GM23338 (cell line): ENCODE measurements at regions not wholly inside any gene's neighbourhood (a gene's known extent, or its start where the extent isn't known, plus 50 kb on each side); places are given as distances from the start of the nearest gene placed in this dataset.

Source experiments
- ATAC-seq: fragments of 200-7000 bp; cut with Tn5 transposase; 3 replicates; pipeline ENCODE4 v1.9.1; 2020
- DNase-seq: peaks from one replicate; pipeline ENCODE4 v3.0.0-alpha.2; 2015; ENCODE audit warnings: low spot score
- H2AFZ ChIP-seq: fragments of 200-600 bp; sonication (generic); 2 replicates; pipeline ENCODE4 v1.8.0; 2016; ENCODE audit warnings: antibody characterized with exemption, mild to moderate bottlenecking, moderate library complexity
- H3F3A ChIP-seq: fragments of 200-600 bp; sonication (generic); replicated peaks from 2 replicates; pipeline ENCODE4 v1.8.0; 2017; ENCODE audit warnings: antibody characterized with exemption, mixed run types, low read depth
- H3K27ac ChIP-seq: fragments of 200-600 bp; sonication (generic); 2 replicates; pipeline ENCODE4 v1.6.1; 2016; ENCODE audit warnings: low read depth
- H3K27me3 ChIP-seq: fragments of 200-600 bp; sonication (generic); 2 replicates; pipeline ENCODE4 v1.8.0; 2016; ENCODE audit warnings: mild to moderate bottlenecking, mixed run types, moderate library complexity; ENCODE audit not compliant: insufficient read depth
- H3K36me3 ChIP-seq: fragments of 200-600 bp; sonication (generic); 2 replicates; pipeline ENCODE4 v1.8.0; 2016; ENCODE audit warnings: mild to moderate bottlenecking; ENCODE audit not compliant: insufficient read depth
- H3K4me1 ChIP-seq: fragments of 200-600 bp; sonication (generic); 2 replicates; pipeline ENCODE4 v1.8.0; 2016; ENCODE audit warnings: mild to moderate bottlenecking, moderate library complexity; ENCODE audit not compliant: insufficient read depth
- H3K4me2 ChIP-seq: fragments of 200-600 bp; sonication (generic); 2 replicates; pipeline ENCODE4 v1.7.1; 2017; ENCODE audit warnings: mixed run types
- H3K4me3 ChIP-seq: fragments of 200-600 bp; sonication (generic); 2 replicates; pipeline ENCODE4 v1.6.1; 2016; ENCODE audit warnings: mixed run types
- H3K79me2 ChIP-seq: fragments of 200-600 bp; sonication (generic); replicated peaks from 2 replicates; pipeline ENCODE4 v1.8.0; 2017; ENCODE audit warnings: mild to moderate bottlenecking; ENCODE audit not compliant: insufficient read depth
- H3K9me2 ChIP-seq: fragments of 200-600 bp; sonication (generic); 2 replicates; pipeline ENCODE4 v1.8.0; 2017; ENCODE audit not compliant: insufficient read depth
- H4K20me1 ChIP-seq: fragments of 200-600 bp; sonication (generic); replicated peaks from 2 replicates; pipeline ENCODE4 v1.8.0; 2017; ENCODE audit warnings: mild to moderate bottlenecking; ENCODE audit not compliant: insufficient read depth
- H3K27ac Mint-ChIP-seq: 2 replicates; pipeline ENCODE4 v1.8.0; 2020; ENCODE audit warnings: inconsistent platforms, mild to moderate bottlenecking, moderate library complexity, mixed read lengths
- H3K27me3 Mint-ChIP-seq: 3 replicates; pipeline ENCODE4 v1.8.0; 2022; ENCODE audit warnings: low read depth, mild to moderate bottlenecking, moderate library complexity, mixed read lengths, inconsistent platforms; ENCODE audit not compliant: insufficient read depth, poor library complexity
- H3K36me3 Mint-ChIP-seq: 3 replicates; pipeline ENCODE4 v1.8.0; 2021; ENCODE audit warnings: low read depth, mild to moderate bottlenecking, inconsistent platforms, moderate library complexity, mixed read lengths
- H3K4me1 Mint-ChIP-seq: 3 replicates; pipeline ENCODE4 v1.8.0; 2020; ENCODE audit warnings: mild to moderate bottlenecking, inconsistent platforms, mixed read lengths
- H3K4me3 Mint-ChIP-seq: 3 replicates; pipeline ENCODE4 v1.8.0; 2021; ENCODE audit warnings: moderate library complexity, mild to moderate bottlenecking, inconsistent platforms, mixed read lengths
- H3K9me3 Mint-ChIP-seq: 3 replicates; pipeline ENCODE4 v1.8.0; 2020; ENCODE audit warnings: moderate library complexity, mild to moderate bottlenecking, inconsistent platforms, mixed read lengths
- CREB1 ChIP-seq: fragments of 250-450 bp; sonication (Bioruptor Pico); IDR thresholded peaks from 2 replicates; pipeline ENCODE4 v1.5.0; 2020; ENCODE audit warnings: low read depth, mild to moderate bottlenecking, moderate library complexity
- EZH2phosphoT487 ChIP-seq: fragments of 200-600 bp; sonication (generic); IDR thresholded peaks from one replicate; pipeline ENCODE4 v1.8.1; 2018; ENCODE audit warnings: antibody characterized with exemption; ENCODE audit not compliant: unreplicated experiment
- JUNB ChIP-seq: IDR thresholded peaks from one replicate; pipeline ENCODE4 v1.6.1; 2016; ENCODE audit warnings: antibody characterized with exemption; ENCODE audit not compliant: unreplicated experiment
- REST ChIP-seq: IDR thresholded peaks from one replicate; pipeline ENCODE4 v1.6.1; 2018; ENCODE audit warnings: antibody characterized with exemption; ENCODE audit not compliant: unreplicated experiment
- ZNF331 ChIP-seq: fragments of 250-450 bp; sonication (Bioruptor Pico); IDR thresholded peaks from 2 replicates; pipeline ENCODE4 v1.5.0; 2020; ENCODE audit warnings: low read depth, mild to moderate bottlenecking, moderate library complexity
- ZNF462 ChIP-seq: fragments of 250-450 bp; sonication (Bioruptor Pico); IDR thresholded peaks from 2 replicates; pipeline ENCODE4 v1.5.0; 2020; ENCODE audit warnings: mild to moderate bottlenecking, moderate library complexity

- TF ChIP-seq ZNF462 (CRISPR knock-in tag) (no peak), ZNF331 (CRISPR knock-in tag) (no peak), JUNB (no peak), CREB1 (CRISPR knock-in tag) (no peak)
Observed at GRCh38 chr6:147715035-147715434, 206.5 kb downstream of the SAMD5 start (continued).

GRCh38 chr6:147716434-147716833 lies 207.9 kb downstream of the SAMD5 start:
- no peaks in the 10 kb centered on the region for H3K27me3 ChIP-seq
- Mint-ChIP-seq H3K27me3 (no peaks in the 10 kb centered on the region), H3K4me1 (peaks cover 4% of the 10 kb centered on the region), H3K9me3 (no peaks in the 10 kb centered on the region), H3K4me3 (no peak overlapping the region), H3K27ac (no peak overlapping the region), H3K36me3 (no peaks in the 10 kb centered on the region)
- no peak overlapping the region for H3K4me3 ChIP-seq
- H3K4me1 ChIP-seq, result peaks cover 4% of the 10 kb centered on the region
- no peaks in the 10 kb centered on the region for H4K20me1 ChIP-seq
- DNase-seq (no peak), ATAC-seq (no peak)
- H2AFZ ChIP-seq, result no peak overlapping the region
- no peaks in the 10 kb centered on the region for H3K9me2 ChIP-seq
- H3F3A ChIP-seq, result no peaks in the 10 kb centered on the region
- H3K79me2 ChIP-seq, result no peaks in the 10 kb centered on the region
- H3K4me2 ChIP-seq, result no peak overlapping the region
- H3K36me3 ChIP-seq, result no peaks in the 10 kb centered on the region
- H3K27ac ChIP-seq, result no peak overlapping the region
- TF ChIP-seq CREB1 (CRISPR knock-in tag), result no peak
- TF ChIP-seq REST, result no peak
- TF ChIP-seq JUNB, result no peak
- TF ChIP-seq ZNF462 (CRISPR knock-in tag), result no peak
- TF ChIP-seq EZH2phosphoT487, result no peak
